ENCODE measurements at regions not wholly inside any gene's neighbourhood (a gene's known extent, or its start where the extent isn't known, plus 50 kb on each side); places are given as distances from the start of the nearest gene placed in this dataset.
A peak's percentile ranks its signal among the peaks of the same experiment; 100 is the strongest.

DNA sequence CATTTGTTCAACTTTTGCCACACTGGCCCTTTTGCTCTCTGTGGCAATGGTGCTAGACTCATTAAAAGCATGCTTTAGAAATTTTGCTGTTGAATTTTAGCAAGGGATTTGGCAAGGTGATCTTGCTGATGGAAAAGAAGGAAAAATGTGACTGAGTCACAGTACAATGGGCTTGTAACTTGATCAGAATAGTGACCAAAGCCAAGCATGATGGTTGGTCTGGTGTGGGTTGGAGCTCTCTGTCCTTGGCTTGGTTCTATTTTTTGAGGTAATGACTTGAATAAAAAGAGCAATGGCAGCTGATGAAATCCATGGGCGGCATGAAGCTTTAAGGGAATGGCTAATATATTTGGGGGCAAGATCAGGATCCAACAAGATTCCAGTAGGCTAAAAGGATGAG is 114.4 kb upstream of the ZNF366 start:
- DNase-seq (ENCODE audit: low read depth, low spot score): no peak

DNA sequence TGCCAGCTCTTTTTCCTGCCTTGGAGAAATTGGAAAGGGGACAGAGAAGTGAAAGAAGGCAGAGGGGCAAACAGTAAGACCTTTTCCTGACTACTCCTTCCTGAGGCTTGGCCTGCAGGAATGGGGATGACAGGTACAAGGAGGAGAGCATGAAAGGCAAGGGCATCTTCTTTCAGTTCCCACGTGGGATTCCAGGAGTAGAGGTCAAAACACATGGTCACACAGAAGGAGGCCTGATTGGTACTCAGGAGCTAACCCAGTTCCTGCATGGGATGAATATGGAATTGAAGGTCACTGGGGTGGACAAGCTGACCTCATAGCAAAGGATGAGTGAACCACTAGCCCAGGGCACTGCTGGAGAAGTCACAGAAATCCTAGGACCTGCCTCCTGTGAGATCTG is 112.5 kb upstream of the ZNF366 start:
- no peak for DNase-seq (ENCODE audit: low read depth, low spot score)

DNA sequence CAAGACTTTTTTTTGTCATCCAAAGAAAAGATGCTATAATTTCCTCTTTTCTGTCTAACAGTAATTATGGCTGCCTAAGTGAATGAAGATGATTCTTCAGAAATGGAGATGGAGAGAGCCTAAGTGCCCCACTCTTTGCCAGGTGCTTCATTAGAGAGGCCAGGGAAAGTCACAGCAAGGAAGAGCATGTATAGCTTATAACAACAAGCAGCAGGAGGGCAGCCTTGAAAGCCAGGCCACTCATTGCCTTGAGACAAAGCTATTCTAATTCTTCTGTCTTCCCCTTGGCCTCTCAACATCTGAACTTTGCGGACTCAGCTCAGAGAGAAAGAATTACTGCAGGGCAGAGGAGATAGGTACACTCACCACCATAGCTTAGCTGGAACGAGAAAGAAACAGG is 112.0 kb upstream of the ZNF366 start:
- DNase-seq (ENCODE audit: low read depth, low spot score): no peak

DNA sequence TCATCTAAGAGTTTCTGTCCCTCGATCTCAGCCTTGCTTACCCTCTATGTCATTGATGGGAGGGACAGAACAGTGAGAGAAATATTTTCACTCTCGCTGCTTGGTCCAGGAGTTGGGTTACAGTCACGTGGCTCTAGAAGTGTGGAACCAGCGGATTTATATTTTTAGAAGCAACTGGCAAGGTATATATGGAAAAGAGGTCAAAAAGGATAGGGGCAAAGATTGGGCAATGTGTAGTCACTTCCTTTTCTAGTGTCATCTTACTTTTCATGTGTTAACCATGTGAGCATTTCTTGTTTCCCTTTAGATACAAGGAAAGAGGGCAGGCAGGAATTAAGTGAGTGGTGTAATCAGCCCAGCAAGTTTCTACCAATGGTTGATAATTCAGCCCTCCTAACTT is 111.5 kb upstream of the ZNF366 start:
- DNase-seq (ENCODE audit: low read depth, low spot score): no peak

DNA sequence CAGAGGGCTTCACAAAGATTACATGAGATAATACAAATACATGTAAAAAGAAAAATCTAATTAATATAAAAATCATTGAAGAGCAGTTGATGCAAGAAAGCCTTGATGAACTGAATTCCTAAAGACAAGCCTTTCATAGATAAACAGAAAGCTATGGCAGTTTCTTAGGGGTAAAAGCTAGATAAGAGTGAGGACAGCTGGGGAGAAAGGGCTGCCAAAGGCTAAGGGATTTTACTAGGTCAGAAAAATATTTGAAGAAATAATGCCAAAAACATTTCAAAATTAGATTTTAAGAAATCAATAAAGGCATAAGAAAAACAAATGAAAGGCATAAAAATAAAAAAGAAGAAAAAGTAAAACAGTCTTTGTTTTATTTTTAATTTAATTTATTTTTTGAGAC is 107.9 kb upstream of the ZNF366 start:
- DNase-seq (ENCODE audit: low read depth, low spot score): no peak

DNA sequence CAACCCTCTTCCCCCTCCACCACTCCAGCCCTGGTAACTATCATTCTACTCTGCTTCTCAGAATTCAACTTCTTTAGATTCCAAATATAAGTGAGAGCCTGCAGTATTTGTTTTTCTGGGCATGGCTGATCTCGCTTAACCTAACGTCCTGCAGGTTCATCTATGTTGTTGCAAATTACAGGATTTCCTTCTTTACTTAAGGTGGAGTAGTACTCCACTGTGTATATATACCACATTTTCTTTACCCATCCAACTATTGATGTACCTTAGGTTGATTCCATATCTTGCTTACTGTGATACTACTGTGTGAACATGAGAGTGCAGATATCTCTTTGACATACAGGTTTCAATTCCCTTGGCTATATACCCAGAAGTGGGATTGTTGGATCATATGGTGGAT is 106.3 kb upstream of the ZNF366 start:
- DNase-seq (ENCODE audit: low read depth, low spot score): no peak

DNA sequence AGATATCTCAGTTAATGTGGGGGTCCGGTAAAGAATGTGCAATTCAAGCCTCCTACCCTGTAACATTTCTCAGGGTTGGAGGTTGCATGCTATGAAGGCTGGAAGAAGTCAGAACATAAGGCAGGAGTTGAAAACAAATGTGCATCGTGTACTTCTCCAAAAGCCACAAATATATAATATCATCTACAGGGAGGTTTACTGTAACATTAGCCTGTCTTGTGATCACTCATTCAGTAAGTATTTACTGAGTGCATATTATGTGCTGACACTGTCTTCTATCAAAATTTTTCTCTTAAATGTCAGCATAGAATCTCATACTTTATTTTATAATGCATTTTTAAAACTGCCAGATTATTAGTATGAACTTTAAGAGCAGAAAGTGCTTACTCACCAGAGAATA is 105.6 kb upstream of the ZNF366 start:
- no peak for DNase-seq (ENCODE audit: low read depth, low spot score)

DNA sequence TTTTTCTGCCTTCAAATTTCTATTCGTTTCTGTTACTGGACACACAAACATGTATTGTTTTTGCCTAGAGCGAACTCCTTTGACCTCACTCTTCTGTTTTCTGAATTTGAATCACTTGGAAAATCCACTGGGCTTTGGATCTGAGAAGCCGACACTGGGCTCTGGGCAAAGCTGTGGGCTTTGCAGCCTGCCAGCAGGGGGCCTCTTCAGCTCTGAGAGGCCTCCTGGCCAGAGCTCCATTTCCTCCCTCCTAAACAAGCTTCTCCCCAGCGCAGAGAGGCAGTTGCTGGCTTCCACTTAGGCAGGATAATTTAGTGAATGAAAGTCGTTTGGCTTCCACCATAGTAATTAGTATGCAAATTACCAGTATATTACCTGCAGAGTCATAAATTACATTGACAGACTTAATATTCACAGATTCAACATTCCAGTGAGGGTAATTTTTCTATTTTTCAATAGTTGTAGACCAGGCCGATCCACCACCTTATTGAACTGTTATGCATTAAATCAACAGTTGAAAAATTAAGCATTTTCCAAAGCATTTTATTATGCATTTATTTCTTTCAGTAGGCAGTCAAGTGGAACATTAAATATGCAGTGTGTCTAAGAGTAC is 104.0 kb upstream of the ZNF366 start:
- DNase-seq (ENCODE audit: low read depth, low spot score): peak; percentile 40

DNA sequence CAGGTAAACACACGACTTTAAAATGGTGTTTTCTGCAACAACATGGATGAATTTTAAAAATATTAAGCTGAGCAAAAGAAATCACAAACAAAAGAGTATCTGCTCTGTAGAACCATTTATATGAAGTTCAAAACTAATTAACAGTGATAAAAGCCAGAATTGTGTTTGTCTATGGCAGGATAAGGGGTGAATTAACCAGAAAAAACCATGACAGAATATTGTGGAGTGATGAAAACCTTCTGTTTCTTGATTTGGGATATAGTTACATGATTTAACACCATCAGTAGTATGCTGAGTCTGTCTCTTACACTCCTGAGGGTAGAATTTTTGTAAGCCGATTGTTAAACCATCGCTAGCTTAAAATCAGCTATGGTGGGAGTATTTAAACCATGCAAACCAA is 101.7 kb upstream of the ZNF366 start:
- DNase-seq (ENCODE audit: low read depth, low spot score): no peak

DNA sequence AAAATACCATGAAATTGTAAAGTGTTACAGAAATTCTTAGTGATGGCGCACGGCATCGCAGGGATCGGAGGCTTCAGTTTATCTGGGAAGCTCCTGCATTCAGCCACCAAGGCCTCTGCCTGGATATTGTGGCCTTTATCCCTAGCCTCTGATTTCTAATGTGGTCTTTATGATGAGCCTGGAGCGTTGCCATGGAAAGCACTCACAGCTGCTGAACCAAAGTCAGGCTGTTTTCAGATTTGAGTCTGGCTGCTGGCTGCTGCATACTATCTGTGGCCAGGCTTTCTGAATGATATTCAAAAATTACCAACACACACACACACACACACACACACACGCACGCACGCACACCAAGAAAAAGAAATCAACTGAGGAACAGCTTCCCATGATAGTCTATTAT is 101.1 kb upstream of the ZNF366 start:
- no peak for DNase-seq (ENCODE audit: low read depth, low spot score)

DNA sequence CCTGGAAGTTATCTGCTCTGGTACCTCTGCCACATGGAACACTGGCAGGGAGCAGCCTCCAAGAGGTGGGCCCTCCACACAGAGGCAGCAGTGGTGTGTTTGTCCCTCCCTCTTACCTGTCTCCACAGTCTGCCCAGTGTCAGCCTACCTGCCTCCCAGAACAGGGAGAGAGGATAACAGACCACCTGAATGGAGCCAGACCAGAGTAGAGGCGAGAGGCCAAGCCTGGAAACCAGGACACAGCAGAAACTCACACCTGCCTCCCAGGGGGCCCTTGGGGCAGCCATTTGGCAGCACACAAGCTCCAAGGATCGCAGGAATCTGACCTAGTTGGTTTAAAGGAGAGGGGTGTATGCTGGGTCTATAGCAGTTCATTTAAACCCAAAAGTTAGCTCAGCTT is 100.2 kb upstream of the ZNF366 start:
- DNase-seq (ENCODE audit: low read depth, low spot score): no peak

DNA sequence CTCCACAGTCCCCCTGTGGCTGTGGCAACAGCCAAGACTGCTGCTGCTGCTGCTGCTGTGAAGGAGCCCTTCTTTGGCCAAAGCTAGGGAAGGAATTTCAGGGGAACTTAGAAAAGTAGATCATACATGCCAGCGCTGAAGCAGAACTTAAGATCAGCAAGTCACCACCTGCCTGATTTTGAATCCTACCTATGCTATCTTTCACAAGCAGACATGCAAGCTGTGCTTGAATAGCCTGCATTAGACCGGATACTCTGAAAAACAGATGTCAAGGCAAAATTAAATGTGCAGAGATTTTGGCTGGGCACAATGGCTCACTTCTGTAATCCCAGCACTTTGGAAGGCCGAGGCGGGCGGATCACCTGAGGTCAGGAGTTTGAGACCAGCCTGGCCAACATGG is 99.3 kb upstream of the ZNF366 start:
- no peak for DNase-seq (ENCODE audit: low read depth, low spot score)

DNA sequence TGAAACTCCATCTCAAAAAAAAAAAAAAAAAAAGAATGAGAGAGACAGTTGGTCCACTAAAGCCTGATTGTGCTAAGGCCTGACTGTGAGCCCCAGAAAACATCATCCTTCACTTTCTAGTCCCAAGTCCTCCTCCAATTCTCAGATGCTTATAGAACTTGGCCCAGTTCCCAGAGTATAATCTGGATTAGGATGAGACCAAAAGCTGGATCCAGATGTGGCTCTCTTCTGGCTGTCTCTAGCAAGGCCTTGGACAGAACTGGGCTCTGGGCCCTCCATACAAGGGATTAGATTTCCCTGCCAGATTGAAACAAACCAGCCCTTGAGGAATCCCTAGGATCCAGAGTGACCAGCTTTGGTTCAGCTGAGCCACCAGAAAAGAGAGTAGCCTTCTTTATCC is 98.4 kb upstream of the ZNF366 start:
- no peak for DNase-seq (ENCODE audit: low read depth, low spot score)

DNA sequence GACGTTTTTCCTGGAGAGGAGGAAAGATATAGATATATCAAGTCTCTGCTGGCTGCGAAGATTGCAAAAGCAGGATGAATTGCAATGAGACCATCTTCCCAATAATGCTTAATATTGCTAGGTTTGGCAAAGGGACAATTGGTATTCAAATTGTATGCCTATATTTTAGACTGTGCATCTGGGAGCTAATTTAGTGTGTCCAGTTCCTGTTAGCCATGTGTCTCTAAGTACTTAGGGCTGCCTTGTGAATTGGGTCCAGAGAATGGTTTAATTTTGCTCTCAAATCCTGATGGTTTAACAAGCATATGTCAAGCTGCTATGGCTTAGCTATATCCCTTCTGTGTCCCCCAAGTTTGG is 97.6 kb upstream of the ZNF366 start:
- DNase-seq (ENCODE audit: low read depth, low spot score): no peak

DNA sequence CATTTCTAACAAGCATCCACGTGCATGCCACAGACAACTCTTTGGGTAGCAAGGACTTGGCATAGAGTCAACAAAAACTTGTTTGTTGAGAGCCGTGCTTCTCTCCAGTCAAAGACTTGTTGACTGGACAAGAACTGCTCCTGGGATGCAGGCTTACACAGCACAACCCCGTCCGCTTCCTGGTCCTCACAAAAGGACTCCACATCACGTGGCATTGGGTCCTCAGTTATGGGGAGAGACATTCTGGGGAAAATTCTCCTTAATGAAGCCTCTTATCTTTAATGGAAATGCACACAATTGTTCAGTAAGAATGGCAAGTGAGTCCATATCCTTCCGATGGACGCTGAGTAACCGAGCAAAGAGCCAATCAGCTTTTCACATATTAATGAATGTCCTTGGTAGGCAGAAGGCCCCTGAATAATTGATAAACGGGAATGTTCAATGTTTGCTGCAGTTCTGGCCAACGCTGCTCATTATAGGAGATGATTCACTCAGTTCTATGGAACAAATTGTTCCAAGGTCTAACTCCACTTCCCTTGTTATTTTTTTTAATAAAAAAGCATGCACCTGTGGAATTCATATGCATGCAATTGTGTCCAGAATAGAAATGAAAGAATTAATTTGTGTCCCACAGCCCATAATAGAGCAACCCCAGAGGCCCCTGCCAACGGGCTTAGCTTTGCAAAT is 97.0 kb upstream of the ZNF366 start:
- DNase-seq (ENCODE audit: low read depth, low spot score): no peak

DNA sequence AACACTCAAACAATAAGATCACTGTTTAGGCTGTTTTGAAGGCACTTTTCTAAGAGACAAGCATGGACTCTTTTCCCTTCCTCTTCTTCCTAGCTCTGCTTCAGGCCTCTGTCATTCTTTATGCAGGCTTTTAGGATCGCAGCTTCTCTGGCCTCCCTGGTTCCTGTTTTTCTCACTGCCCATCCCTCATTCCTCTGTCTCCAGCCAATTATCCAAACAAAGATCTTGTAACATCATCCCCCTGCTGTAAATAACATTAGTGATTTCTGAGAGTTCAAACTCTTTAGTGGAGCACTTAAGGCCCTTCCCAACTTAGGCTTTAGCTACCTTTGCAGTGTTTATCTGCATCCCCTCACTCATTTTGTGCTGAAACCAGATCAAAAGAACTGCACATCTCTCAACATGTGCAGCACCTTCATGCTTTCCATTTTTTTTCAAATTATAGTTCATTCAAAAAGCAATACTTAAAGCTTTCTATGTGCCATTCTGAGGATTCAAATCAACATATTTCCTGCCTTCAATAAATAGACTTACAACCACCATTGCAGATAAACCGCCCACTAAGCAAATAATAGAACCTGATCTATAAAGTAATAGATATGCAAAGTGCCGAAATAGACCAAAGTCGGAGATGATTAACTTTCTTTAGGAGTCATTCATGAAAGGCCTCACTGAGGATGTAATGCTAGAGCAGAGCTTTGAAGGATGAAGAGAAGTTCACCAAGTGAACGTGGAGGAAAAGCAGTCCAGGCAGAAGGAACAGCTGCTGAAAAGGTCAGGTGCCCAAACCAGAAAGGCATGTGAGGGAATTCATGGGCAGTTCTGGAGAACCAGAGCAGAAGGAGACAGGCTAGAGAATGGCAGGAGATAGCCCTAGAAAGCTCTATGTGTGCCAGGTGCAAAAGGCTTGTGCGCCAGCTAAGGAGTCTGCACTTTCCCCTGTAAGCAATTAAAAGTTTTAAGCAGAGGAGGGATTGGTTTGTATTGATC is 95.8 kb upstream of the ZNF366 start:
- no peak for DNase-seq (ENCODE audit: low read depth, low spot score)

DNA sequence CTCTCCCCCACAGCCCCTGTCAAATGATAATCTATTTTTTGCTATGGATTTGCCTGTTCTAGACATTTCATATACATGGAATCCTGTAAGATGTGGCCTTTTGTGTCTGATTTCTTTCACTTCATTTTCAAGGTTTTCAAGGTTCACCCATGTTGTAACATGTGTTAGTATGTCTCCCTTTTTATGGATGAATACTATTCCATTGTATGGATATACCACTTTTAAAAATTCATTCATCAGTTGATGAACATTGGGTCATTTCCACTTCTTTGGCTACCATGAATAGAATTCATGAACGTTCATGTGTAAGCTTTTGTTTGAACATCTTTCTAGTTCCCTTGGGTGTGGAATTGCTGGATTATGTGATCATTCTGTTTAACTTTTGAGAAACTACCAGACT is 94.7 kb upstream of the ZNF366 start:
- DNase-seq (ENCODE audit: low read depth, low spot score): no peak

DNA sequence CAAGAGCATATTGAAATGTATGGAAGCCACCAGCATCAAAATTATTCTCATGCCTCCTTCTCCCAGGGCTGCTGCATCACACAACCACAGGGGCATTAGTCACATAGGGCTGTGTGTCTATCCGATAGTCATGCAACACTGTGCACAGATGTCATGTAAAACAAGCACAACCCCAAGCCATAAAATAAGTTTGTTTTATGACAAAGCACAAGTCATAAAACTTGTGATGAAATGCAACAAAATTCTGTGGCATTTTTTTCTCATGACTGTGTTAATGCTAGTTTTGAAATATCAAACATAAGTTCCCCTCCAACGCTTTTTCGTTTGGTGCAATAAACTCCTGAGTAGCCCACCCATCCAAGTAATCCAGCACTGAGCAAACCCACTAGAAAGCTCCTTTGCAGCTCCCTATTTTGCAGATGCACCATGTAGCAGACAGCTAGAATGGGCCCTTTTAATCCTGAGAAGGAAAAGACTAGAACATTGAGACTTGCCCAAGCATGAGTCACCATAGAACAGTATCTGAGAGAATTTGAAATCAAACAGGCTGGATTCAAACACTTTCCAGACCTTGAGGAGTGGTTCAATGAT is 93.3 kb upstream of the ZNF366 start:
- DNase-seq (ENCODE audit: low read depth, low spot score): no peak

DNA sequence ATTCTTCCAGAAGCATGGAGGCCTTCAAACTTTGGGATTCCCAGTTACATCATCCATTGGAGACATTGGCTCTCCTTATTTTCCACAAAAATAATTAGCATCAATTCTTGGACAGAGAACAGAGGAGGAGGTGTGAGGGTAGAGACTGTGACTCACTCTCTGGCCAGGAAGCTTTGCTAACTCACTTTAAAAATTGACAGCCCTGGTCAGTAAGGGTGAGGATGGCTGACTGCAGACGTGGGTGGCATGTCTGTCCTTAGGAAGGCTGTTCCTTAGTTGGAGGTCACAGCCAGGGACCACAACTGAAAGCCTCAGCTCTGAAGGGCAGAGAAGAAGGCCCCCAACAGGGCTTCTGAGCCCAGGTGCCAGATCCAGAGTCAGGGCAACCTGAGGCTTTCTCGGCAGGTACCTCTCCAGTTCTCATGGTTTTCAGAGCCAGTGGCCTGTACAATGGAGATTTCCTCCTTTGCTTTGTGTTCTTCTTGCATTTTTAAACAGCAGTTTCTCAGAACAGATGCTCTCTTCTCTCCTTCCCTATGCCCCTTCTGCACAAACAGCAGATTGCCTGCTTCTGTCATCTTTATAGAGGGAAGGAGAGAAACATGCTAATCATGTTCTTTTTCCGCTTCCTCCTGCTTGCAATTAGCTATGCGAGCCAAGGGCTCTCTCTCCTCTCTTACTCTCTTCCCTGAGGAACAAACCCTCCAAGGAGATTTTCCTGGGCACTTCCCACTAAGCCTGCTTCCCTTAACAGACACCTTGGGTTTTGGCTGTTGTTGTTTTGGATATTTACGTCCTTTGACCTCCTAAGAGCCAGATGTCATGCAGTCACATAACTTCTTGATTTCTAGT is 92.5 kb upstream of the ZNF366 start:
- DNase-seq (ENCODE audit: low read depth, low spot score): no peak

DNA sequence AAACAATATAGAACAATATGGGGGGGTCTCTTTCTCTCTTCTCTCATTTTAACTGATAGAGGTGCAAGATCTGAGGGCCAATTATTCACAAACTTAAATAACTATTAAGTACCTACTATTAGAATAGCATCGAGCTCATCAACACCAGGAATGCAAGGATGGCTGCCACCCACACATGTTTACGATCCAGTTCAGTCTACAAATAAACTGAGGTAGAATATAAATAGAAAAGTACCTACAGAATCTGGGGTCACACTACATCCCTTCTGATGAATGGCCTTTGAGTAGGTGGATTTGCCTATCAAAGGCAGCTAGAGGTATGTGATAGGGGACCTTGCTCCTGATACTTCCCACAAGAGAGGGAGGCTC is 91.8 kb upstream of the ZNF366 start:
- no peak for DNase-seq (ENCODE audit: low read depth, low spot score)

DNA sequence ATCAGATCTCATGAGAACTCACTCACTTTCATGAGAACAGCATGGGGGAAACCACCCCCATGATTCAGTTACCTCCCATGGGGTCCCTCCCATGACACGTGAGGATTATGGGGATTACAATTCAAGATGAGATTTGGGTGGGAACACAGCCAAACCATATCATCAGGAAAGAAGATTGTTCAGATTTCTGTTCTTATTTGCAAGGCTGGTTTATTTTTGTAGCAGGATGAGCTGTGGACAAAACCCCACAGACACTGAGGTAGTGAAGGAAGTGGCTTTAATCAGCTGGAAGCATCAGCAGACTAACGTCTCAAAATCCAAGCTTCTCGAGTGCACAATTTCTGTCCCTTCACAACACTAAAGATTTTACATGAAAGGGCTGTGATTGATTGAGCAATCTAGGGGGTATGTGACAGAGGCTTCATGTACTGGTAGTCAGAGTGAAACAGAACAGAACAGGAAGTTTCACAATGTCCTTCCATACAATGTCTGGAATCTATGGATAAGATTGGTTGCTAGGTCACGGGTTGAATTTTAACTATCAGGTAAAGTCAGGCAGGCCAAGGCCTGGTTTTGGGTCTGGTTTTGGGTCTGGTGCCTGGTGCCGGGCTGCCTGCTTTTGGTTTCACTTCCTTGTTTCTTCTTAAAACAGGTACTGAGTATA is 91.3 kb upstream of the ZNF366 start:
- DNase-seq (ENCODE audit: low read depth, low spot score): no peak

Measured in iPS DF 19.7 (cell line).